OCI-M1 (cell line): ENCODE measurements at regions not wholly inside any gene's neighbourhood (a gene's known extent, or its start where the extent isn't known, plus 50 kb on each side); places are given as distances from the start of the nearest gene placed in this dataset.
"Not testable (repeated sequence)": the region's sequence is repeated elsewhere in the genome, so short reads cannot be mapped to it uniquely, and the experiment has no call there.

ENCODE experiments used
- DNase-seq: peaks from one replicate; lab custom pipeline; 2025; lab: John Stamatoyannopoulos, UW

DNA sequence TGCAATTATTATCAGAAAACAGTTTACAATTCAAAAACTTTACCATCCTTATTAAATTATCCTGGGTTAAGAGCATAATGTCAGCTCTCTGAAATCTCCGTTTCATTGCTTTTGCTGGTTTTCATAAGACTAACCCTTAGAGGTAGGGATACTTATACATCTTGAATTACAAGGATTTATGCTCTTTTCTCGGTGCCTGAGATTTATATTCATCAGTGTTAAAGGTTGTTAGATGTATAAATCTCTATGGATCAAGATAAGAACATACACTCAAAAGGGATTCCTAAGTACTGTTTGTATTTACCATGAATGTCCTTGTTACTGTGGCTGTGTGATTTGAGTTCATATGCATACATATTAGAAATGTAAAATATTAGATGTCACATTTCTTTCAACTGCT, 684.7 kb downstream of the EFNA5 start:
- no peak for DNase-seq

DNA sequence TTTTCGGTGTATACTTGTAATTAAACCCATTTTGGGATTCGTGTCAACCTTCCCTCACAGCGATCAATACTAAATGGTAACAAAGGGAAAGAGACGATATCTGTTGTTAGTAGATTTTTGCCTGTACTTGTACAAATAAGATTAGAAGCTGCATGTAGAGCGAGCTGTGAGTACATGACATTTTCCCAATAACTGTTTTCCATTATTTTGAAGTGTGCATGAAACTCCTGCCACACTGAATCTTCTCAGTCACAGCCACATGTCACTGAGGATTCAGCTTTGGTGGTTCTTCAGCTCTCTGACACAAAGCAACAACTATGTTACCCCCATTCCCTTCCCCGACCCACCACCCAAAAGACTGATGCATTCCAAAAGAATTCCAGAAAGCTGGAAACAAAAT, 685.6 kb downstream of the EFNA5 start:
- no peak for DNase-seq

DNA sequence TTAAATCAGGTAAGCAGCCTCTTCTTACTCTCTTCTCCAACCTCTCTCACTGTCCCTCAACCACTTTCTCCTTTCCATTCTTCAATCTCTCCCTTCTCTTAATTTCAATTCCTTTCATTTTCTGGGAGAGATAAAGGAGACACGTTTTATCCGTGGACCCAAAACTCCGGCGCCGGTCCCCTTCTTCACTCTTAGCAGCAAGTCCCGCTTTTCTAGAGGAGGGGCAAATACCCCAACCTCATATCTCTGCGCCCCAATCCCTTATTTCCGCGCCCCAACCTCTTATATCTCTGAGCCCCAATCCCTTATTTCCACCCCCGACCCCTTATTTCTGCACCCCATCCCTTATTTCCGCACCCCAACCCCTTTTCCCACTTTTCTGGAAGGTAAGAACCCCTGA, 691.6 kb downstream of the EFNA5 start:
- DNase-seq: not testable (repeated sequence)

DNA sequence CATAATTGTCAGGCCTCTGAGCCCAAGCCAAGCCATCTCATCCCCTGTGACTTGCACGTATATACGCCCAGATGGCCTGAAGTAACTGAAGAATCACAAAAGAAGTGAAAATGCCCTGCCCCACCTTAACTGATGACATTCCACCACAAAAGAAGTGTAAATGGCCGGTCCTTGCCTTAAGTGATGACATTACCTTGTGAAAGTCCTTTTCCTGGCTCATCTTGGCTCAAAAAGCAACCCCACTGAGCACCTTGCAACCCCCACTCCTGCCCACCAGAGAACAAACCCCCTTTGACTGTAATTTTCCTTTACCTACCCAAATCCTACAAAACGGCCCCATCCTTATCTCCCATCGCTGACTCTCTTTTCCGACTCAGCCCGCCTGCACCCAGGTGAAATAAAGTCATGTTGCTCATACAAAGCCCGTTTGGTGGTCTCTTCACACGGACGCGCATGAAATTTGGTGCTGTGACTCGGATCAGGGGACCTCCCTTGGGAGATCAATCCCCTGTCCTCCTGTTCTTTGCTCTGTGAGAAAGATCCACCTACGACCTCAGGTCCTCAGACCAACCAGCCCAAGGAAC, 692.1 kb downstream of the EFNA5 start:
- not testable (repeated sequence) for DNase-seq

DNA sequence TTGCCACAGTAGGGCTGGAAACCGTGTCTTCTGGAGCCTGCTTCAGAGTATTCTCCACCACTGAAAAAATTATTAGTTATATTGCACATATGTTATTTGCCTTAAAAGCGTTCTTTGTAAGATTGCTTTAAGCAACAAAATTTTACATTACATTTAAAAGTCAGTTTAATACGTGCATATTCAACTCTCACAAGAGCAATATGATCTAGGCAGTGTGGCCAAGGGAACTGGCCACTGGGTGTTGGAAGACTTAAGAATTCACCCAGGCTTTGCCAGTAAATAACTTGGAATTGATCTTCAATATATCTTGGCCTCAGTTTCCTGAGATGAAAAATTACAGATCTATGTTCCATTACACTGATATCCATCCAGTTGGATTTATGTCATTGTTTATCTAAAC, 694.4 kb downstream of the EFNA5 start:
- DNase-seq: no peak

DNA sequence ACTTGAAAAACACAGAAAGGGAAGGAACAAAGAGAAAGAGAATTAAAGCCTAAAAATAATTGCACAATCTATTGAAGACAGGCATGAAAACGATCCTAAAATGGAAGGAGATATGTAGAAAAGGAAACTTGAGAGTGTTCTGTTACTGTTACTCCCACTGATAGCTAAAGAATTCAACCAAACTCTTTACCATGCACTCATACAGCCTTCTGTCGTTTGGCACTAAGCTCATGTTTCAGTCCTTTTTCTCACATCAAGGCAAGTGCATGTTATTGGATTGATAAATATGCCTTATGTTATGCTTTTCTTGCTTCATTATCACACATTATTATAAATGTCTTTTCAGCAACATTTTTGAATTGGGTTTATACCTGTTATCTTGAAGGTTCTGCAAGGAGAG, 696.5 kb downstream of the EFNA5 start:
- no peak for DNase-seq

DNA sequence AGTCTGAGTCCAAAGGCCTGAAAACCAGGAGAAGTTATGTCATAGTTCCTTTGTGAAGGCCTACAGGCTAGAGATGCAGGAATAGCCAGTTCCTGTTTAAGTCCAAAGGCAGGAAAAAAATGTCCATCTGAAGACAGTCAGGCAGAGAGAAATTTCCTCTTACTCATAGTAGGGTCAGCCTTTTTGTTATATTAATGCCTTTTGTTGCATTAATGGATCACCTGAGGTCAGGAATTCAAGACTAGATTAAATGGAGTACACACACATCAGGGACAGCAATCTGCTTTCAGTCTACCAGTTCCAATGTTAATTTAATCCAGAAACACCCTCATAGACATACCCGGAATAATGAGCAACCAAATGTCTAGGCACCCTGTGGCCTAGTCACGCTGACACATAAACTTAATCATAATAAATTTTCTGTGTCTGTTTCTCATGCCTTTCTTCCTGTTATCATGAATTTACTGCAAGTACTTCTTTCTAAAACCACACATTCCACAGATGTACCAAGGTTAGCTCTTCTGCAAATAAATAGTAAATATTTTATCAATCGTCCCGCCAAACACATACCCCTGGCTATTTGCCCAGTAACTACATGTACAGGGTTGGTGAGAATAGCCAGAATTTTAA, 703.9 kb downstream of the EFNA5 start:
- no peak for DNase-seq

DNA sequence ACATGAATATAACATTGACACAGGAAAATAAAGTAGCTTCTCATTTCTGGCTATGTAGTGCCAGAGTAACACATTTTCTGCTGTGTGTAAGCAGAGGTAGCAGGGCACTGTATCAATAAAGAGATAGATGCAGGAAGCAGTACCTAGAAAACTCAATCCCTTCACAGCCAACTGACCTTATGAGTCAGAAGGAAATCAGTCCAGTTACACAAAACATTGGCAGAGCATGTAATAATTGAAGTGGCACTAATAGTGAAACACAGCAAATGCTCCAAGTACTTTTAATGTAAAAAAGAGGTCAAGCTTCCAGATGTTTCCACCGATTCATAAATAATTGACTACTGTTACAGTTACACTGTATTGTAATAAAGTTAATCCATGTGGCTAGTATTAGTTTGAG, 706.6 kb downstream of the EFNA5 start:
- no peak for DNase-seq

DNA sequence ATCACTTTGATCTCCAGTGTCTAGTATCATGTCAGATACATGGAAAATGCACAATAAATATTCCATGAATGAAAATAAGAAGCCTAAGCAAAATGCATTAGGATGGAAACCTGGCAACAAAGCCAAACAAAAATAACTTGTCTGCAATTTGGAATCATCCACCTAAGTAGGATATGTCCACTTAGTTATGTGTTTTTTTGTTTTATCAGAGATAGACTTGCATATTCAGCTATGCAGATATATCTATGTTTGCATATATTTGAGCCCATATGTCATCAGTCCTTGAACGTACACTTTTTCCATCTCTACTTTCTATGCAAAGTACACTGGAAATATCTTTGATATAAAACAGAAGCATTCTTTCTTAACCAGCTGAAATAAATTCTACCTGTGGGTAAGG, 707.1 kb downstream of the EFNA5 start:
- no peak for DNase-seq

DNA sequence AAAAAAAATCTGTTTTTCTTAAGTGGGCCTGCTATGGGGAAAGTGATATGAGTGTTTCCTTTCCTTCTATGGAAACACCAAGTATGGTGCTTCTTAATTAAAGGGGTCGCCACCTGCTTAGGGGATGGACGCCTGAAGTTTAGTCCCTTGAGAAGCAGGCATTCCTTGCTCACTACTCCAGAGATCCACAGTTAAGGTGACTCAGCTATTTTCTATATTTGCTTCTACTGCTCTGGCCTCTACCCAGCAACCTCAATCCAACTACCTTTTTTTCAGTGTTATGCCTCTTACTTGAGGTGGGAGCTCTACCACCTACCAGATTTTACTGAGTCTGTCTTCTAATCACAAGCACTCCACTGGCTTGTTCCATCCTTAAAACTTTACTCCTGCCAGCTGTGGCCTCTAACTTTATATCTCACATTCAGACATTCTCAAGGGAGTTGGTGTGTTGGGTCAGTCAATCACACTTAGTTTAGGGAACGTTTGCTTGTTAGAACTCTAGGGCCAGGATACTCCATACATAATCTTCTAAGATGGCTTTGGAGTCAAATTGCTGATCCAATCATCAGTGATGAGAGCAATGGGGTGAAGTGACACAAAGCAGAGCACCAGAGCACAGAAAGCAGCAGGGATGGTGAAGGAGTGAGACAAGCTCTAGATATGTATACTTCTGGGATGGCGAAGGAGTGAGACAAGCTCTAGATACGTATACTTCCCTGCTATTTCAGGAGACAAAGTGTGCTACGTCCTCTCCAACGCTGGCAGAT, 708.1 kb downstream of the EFNA5 start:
- DNase-seq: no peak

DNA sequence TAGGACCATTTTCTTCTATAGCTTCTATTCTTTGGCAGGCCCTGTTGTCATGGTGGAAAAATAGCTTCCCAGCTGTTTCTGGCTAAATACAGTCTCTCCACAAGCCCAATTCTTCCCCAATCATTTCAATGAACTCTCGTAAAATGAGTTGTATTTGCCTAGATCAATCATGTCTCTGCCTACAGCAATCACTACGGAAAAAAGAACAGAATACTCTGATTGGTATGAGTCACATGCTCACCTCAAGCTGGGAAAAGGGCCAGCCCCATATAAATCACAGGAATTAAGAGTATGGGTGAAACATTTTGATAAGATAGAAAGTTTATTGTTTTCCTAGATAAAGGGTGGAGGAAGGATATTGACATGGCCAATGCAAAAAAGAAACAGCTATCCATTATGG, 711.4 kb downstream of the EFNA5 start:
- no peak for DNase-seq

DNA sequence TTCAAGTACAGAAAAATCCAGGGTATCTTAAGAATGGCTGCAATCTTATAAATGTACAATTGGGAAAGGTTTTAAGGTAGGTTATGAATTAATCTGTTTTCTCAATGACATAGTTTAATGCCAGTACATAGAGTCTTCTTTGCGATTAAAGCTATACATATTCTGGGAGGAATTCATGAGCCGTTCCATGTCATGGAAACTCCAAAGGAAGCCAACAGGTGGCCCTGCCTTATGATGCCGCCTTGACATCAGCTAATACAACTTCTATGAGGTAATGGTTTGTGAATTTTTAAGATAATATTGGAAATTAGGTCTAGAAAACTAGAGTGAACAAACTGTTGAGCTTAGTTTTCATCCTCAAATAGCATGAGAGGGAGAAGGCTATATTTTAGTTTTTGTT, 713.4 kb downstream of the EFNA5 start:
- DNase-seq: no peak

DNA sequence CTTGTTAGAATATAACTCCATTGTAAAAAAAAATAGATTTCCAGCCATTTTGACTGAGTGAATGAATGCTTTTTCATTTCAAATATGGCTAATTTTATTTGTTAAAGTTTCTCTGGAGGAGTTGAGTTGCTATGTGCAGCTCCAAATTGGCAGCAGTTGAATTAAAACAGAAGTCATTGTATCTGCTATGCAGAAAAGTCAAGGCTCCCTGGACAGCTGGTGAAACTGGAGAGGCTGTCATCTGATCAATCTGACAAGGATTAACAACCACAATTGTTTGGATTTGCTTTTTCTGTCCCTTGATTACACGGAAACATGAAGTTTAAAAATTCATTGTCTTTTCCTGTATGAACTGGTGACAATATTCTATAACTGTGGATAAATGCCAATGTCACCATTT, 713.9 kb downstream of the EFNA5 start:
- DNase-seq: no peak

DNA sequence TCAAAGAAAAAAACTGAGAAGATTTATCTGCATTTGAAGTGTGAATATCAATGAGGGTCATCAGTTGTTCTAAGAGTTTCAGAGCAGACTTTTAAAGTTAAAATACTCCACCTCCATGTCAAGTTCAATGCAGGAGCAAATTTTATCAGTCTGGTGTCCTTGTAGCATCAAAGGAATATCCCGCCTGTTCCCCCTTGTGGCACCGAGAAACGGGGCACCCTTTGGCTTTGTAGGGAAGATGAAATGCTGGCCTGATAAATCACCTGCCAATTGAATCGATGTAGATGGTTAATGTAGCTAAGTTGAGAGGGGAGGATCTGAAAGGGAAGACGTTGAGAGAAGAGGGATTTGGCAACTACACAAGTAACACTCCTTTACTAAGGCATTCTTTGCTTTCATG, 714.5 kb downstream of the EFNA5 start:
- no peak for DNase-seq

DNA sequence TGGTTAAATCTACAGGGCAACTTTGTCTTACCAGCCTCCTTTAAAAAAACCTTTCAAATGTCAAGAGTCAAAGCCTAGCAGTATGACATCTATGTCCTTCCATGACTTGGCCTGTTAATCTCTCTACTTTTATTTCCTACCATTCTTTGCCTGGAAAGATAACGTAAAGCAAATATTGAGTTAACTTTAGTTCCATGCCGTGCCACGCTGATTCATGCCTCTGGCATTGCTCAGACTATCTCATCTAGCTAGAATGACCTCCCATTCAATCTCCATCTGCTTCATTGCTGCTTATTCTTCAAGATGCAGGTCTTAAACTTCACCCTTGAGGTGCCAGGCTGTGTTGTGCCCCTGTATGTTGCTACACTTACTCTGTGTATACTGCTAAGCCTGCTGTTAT, 729.8 kb downstream of the EFNA5 start:
- DNase-seq: no peak

DNA sequence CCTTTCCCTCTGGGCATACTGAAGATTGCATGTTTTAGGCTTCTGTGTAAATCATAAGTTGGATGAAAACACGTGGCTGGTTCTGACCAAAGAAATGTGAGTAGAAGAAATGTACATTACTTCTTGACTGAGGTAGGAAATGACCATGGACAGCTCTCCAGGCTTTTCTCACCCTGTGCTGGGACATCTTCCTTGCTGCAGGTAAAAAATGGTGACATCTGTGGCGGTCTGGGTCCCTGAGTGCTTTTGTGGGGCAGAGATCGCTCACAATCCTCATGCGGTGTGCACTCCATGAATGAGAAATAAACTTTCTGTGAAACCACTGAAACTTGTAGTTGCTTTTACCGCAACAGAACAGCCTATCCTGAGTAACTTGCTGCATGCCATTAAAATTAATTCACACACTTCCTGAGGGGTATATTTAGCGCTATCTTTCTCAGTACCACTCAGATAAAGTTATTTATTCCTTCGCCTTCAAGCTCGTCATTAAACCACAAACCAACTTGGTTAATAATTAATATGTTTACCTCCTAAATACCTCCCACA, 730.4 kb downstream of the EFNA5 start:
- DNase-seq: no peak

DNA sequence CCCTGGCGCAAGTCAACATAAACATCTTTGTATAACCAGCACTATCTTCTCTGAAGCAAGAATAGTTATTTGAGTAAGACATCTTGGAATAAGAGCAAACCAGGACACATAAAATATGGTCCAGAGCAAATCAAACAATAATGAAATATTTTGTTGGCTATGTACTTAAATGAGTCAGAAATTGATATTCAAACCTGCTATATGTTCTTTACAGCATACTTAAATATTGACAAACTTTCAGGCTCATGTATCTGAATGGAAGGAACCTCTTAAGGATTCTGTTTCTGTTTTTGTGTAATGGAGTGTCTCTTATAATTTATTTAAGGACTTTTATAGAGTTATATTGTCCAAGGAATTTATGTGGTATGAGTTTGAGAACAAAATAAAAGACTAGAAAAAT, 747.3 kb downstream of the EFNA5 start:
- DNase-seq: no peak

DNA sequence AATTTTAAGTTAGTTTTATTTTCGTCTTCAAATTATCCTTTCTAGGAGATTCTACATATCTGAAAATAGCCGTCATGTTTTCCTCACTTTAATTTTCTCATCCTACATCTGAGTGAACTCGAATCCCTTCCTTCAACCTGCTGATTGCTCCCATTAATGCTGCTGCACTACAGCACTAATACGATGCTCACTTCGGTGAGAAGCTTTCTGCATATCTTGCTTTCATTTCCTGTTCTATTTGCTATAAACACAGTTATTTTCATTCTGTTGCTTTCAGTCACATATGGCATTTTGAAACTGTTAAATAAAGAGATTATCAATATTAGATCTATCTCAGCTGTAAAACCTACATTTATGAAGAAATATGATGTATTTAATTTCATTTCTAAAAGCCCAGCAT, 749.2 kb downstream of the EFNA5 start:
- no peak for DNase-seq

DNA sequence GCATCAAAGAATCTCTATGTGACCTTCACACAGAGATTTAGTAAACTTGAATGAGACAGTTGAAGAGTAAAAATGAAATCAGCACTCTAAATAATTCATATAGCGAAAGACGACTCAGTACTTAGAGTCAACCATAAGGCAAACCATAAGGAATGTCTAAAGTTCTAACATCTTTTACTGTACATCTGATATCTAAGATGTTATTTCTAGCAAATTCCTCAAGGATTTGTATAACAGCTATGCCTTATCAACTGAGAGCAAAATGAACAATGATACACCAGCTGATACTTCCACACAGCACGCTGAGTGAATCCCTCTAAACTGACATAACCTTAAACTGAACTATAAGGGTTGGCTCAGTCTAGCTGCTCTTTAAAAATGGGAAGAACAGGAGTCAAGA, 760.3 kb downstream of the EFNA5 start:
- no peak for DNase-seq

DNA sequence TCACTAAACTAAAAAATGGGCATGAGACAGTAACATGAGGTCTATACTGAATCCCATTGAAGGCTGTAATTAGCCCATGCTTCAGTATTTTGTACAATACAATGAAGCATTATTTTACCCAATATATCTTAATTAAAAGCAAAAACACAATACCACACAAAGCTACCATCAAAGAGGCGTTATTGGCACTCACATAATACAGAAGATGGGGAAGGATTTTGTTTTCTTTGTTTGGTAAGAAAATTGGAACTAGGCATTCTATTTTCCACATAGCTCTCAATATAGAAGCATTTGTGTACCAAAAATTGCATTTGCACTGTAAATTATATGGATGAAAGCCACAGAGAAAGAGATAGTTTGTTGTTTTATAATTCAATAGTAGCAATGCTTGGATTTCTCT, 761.0 kb downstream of the EFNA5 start:
- DNase-seq: no peak

DNA sequence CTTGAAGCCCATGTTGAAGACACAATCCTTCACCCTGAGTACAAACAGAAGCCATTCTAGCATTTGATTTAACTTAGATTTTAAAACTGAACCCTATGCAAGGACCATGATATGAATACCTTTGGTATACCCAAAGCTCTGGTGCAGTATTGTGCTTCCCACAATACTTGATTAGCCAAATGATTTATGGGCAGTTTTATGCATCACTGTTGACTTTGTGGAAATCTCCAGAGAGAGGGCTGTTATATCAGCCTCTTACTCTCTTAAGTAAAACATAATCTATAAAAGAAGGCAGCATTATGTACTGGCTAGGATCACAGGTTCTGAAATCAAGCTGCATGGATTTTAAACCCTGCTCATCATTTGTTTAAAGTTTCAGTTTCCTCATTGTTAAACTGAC, 762.8 kb downstream of the EFNA5 start:
- DNase-seq: no peak

DNA sequence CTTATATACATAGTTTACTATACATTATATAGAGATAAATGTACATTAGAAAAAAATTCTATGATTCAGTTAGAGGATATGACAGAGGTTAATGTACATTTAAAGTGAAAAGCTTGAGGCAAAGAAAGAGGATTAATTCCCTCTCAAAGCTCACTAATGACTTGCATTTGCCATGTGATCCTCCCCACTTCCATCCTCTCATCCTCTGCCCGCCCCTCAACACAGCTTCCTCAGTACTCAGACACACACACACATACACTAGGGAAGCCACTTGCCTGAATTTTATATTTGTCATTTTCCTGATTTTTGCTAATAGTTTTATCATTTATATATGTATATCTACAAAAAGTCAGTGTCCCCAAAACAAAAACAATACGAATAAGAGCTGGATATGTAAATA, 764.5 kb downstream of the EFNA5 start:
- DNase-seq: no peak

DNA sequence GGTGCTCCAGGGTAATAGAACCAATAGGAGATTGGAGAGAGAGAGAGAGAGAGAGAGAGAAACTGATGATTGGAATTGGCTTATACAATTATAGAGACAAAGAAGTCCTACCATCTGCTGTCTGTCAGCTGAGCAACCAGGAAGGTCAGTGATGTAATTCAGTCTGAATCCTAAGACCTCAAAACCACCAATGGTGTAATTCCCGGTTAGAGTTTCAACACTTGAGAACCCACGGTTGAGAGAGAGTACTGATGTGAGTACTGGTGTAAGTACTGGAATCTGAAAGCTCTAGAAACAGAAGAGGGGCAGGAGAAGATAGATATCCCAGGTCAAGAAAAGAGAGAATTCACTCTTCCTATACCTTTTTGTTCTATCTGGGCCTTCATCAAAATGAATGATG, 775.8 kb downstream of the EFNA5 start:
- peak; percentile 35 for DNase-seq
